Activated naive CD4-positive, alpha-beta T cell treated with anti-CD3 and anti-CD28 coated beads, Interleukin-2, amount 10 ng/mL, durations not matched to agents 7 days and 5 days (primary cell): ENCODE measurements at regions not wholly inside any gene's neighbourhood (a gene's known extent, or its start where the extent isn't known, plus 50 kb on each side); places are given as distances from the start of the nearest gene placed in this dataset.
"Not testable (repeated sequence)": the region's sequence is repeated elsewhere in the genome, so short reads cannot be mapped to it uniquely, and the experiment has no call there.

Source experiments
- CTCF ChIA-PET: fragments of 350-600 bp; sonication (Branson Sonifier 250); formaldehyde crosslinking; loops from one replicate; lab custom pipeline; 2021; ENCODE audit warnings: antibody characterized with exemption; lab: Charles Lee
- DNase-seq: peaks from one replicate; pipeline ENCODE4 v3.0.0-alpha.2; 2020
- H3K27ac Mint-ChIP-seq: one replicate; pipeline ENCODE4 v1.8.0; 2021; ENCODE audit warnings: mild to moderate bottlenecking, moderate library complexity, mixed read lengths
- H3K27me3 Mint-ChIP-seq: one replicate; pipeline ENCODE4 v1.8.0; 2021; ENCODE audit warnings: mild to moderate bottlenecking, mixed read lengths
- H3K36me3 Mint-ChIP-seq: one replicate; pipeline ENCODE4 v1.8.0; 2021; ENCODE audit warnings: mixed read lengths
- H3K4me1 Mint-ChIP-seq: one replicate; pipeline ENCODE4 v1.8.0; 2021; ENCODE audit warnings: mixed read lengths
- H3K4me3 Mint-ChIP-seq: one replicate; pipeline ENCODE4 v1.8.0; 2021; ENCODE audit warnings: mild to moderate bottlenecking, moderate library complexity, mixed read lengths
- H3K9me3 Mint-ChIP-seq: one replicate; pipeline ENCODE4 v1.8.0; 2021; ENCODE audit warnings: mixed read lengths

DNA sequence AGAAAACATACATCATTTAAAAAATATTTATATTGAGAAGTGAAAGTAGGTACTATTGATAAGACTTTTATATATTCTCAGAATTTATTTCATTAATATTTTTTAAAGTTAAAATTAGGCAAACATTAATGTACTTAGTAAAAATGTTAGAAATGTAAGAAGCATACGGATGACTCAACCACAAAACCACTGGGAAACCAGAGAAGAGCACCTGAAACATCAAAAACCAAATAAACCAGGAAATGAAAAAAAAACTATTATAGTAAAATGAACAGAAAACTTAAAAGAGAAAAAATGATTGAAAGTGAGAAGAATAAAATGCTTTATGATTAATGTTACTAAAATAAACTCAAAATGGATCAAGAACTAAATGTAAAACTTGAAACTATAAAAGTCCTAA is 233.2 kb upstream of the DAB2 start:
- peaks cover 8% of the 10 kb centered on the region for H3K27me3 Mint-ChIP-seq
- no peaks in the 10 kb centered on the region for H3K9me3 Mint-ChIP-seq
- CTCF ChIA-PET: no interaction called here
- H3K27ac Mint-ChIP-seq: no peak overlapping the region
- no peak overlapping the region for H3K4me3 Mint-ChIP-seq
- peaks cover 26% of the 10 kb centered on the region for H3K4me1 Mint-ChIP-seq
- no peaks in the 10 kb centered on the region for H3K36me3 Mint-ChIP-seq
- DNase-seq: no peak

DNA sequence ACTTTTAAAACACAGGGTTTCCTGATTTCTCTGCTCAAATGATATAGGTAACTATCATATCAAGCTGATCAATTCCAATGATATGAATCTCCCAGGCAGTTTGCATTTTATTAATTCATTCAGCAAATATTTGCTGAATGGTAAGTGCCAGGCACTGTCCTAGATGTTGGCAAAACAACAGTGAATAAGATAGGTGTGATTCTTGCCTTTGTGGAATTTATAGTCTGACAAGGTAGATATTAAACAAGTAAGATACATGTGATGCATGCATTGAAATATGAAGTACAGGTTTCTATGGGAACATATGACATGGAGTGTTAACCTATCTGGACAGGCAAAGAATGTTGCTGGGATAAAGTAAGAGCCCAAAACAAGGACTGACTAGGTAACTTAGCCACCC is 231.8 kb upstream of the DAB2 start:
- no peak for DNase-seq
- CTCF ChIA-PET: no interaction called here
- Mint-ChIP-seq H3K4me1 (peaks cover 24% of the 10 kb centered on the region), H3K9me3 (no peaks in the 10 kb centered on the region), H3K36me3 (no peaks in the 10 kb centered on the region), H3K4me3 (no peak overlapping the region), H3K27me3 (peaks cover 13% of the 10 kb centered on the region), H3K27ac (no peak overlapping the region)

DNA sequence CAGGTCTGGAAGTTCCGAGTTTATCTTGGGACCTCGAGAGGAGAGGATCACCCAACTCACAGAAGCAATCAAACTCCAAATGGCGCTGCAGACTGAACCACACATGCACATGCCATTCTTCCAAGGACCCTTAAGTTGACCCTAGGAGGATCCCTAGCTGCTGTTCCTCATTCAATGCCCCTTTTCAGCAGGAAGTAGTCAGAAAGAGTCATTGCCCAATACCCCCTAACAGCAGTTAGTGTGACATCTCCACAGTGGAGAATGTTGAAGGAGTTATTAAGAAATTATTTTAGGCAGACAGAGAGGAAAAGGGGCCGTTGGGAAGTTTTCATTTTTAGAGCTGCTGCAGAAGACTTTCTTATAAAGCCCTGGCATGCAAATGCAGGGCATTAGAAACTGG is 229.9 kb upstream of the DAB2 start:
- H3K4me1 Mint-ChIP-seq: peaks cover 19% of the 10 kb centered on the region
- no peak overlapping the region for H3K27ac Mint-ChIP-seq
- H3K27me3 Mint-ChIP-seq: peaks cover 13% of the 10 kb centered on the region
- CTCF ChIA-PET: interaction anchor here (1.2 kb wide), 1 partner anchor 38 kb away, joined by 3 read pairs; no protein-coding TSS in a partner anchor
- no peaks in the 10 kb centered on the region for H3K9me3 Mint-ChIP-seq
- no peak for DNase-seq
- no peaks in the 10 kb centered on the region for H3K36me3 Mint-ChIP-seq
- H3K4me3 Mint-ChIP-seq: no peak overlapping the region

DNA sequence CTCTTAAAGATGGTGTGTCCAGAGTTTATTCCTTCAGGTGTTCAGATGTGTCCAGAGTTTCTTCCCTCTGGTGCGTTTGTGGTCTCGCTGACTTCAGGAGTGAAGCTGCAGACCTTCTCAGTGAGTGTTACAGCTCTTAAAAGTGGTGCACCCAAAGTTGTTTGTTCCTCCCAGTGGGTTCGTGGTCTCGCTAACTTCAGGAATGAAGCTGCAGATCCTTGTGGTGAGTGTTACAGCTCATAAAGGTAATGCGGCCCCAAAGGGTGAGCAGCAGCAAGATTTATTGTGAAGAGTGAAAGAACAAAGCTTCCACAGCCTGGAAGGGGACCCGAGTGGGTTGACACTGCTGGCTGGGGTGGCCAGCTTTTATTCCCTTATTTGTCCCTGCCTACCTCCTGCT is 227.7 kb upstream of the DAB2 start:
- DNase-seq, H3K27ac Mint-ChIP-seq, CTCF ChIA-PET, H3K4me1 Mint-ChIP-seq, H3K36me3 Mint-ChIP-seq, H3K4me3 Mint-ChIP-seq, H3K9me3 Mint-ChIP-seq: not testable (repeated sequence)
- peaks cover 13% of the 10 kb centered on the region for H3K27me3 Mint-ChIP-seq

DNA sequence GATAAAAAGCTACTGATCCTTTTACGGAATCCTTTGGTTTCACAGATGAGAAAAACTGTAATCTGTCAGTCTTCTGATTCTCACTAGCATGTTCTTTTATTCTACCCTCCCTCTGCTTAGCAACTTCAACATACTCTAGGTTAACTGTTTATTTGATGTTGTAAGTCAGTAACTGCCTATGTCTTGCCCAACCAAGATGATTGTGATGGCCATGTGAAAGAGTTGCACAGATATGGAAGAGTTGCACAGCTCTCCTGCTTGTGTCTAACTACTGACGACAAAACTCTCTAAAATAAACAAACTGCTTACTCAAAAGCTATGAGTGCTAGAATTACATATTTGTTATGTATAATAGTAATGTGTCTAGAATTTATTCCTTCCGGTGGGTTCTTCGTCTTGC is 227.3 kb upstream of the DAB2 start:
- DNase-seq: no peak
- no peaks in the 10 kb centered on the region for H3K36me3 Mint-ChIP-seq

DNA sequence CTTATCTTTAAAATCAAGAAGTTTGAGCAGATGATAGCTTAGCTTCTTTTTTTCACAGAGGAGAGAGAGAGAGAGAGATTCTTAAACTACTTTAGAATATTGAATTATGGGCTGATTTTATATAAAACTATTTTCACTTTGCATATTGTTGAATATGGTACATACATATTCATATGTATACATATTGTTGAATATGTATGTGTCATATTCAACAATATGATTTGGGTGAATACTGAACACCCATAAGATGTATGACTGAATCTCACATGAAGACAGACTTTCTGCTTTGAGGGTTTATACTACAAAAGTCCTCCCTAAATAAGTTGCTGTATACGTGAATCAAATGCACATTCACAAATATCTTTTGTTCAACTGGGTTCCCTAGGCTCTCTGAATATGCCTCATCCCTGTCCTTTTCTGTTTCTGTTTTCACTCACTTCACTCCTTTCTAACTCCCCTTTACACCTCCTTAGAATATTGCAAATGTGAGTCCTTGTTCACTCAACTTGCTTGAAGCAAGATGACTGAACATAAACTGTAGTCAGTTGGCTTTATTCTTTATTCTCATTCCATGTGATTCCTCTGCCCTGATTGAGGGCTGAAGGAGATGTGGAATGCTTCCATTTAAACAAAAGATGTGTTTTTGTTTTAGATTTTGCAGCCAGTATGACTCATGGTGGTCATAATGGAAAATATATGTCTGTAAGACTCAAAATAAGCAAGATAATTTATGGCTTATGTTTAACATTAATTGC is 225.4 kb upstream of the DAB2 start:
- CTCF ChIA-PET: no interaction called here
- H3K4me1 Mint-ChIP-seq: no peaks in the 10 kb centered on the region

More for the DNA sequence above, 227.3 kb upstream of the DAB2 start:
- no peak overlapping the region for H3K27ac Mint-ChIP-seq
- H3K4me3 Mint-ChIP-seq: no peak overlapping the region
- no peaks in the 10 kb centered on the region for H3K9me3 Mint-ChIP-seq
- CTCF ChIA-PET: no interaction called here
- peaks cover 13% of the 10 kb centered on the region for H3K27me3 Mint-ChIP-seq
- H3K4me1 Mint-ChIP-seq: no peaks in the 10 kb centered on the region

DNA sequence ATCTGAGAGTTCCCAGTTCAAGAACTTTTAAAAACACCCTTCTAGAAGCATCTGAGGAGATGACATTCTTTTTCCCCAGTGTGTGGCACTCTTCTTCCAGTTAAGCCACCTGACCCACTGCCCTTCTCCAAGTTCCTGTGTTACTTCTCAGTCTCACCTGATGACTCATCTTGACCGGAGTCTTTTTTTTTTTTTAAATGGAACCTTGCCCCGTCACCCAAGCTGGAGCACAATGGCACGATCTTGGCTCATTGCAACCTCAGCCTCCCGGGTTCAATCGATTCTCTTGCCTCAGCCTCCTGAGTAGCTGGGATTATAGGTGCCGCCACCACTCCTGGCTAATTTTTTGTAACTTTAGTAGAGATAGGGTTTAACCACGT is 224.1 kb upstream of the DAB2 start:
- no peaks in the 10 kb centered on the region for H3K9me3 Mint-ChIP-seq
- no peaks in the 10 kb centered on the region for H3K36me3 Mint-ChIP-seq
- H3K4me1 Mint-ChIP-seq: no peaks in the 10 kb centered on the region
- no peak overlapping the region for H3K4me3 Mint-ChIP-seq
- H3K27ac Mint-ChIP-seq: no peak overlapping the region
- CTCF ChIA-PET: no interaction called here
- DNase-seq: no peak
- peaks cover 5% of the 10 kb centered on the region for H3K27me3 Mint-ChIP-seq

More for the DNA sequence above, 225.4 kb upstream of the DAB2 start:
- DNase-seq: no peak
- no peaks in the 10 kb centered on the region for H3K36me3 Mint-ChIP-seq
- H3K27me3 Mint-ChIP-seq: peaks cover 9% of the 10 kb centered on the region
- H3K27ac Mint-ChIP-seq: no peak overlapping the region
- no peak overlapping the region for H3K4me3 Mint-ChIP-seq
- H3K9me3 Mint-ChIP-seq: no peaks in the 10 kb centered on the region

DNA sequence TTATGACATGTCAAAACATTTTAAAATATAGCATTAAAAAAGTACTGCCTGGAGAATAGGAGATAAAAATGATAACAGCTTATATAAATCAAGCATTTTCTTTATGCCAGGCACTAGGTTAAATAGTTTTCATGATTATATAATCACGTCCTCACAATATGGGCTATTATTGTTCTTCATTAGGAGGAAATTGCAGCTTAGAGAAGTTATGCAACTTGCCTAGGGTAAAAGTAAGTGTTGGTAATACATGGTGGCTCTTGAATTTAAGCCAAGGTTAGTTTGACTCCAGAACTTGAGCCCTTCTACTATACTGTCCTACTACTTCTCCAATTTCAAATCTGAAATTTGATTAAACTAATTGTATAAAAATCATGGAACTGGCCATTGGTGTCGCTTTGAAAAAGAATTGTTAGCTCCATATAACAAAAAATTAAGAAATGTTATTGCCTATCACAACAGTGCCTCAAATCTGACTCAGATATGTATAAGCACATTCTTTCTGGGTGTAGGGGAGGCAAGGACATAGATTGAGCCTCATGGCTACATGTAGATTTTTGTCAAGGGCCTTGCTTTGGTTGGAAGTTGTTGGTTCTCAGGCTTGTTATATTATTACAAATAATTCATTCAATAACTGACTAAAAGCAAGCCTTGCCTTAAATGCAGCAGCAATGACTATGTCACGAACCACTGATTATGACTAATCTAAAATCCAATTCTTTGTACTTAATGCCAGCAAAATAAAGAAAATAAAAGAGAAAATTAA is 223.5 kb upstream of the DAB2 start:
- CTCF ChIA-PET: interaction anchor here (0.6 kb wide), 1 partner anchor 19 kb away, joined by 3 read pairs; no protein-coding TSS in a partner anchor

DNA sequence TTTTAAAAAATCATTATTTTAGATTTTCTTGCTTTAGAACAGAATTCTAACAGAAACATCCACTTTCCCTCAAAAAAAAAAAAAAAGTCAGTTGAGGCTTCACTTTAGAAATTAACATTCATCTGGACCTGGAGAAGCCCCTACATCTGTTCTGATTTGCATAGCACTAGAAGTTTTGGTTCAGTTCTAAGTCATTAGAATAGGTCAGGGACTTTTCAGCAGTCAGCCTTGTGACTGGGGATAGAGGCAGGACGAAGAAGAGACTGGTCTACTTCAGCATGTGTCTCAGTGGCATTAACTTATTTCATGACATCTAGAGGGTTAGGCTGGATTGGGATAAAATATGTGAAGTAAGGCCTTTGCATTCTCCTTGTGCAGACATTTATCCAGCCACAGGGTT is 215.8 kb upstream of the DAB2 start:
- H3K4me3 Mint-ChIP-seq: no peak overlapping the region

More for the DNA sequence above, 223.5 kb upstream of the DAB2 start:
- H3K27ac Mint-ChIP-seq: no peak overlapping the region
- DNase-seq: no peak
- H3K36me3 Mint-ChIP-seq: no peaks in the 10 kb centered on the region
- H3K4me1 Mint-ChIP-seq: no peaks in the 10 kb centered on the region
- H3K9me3 Mint-ChIP-seq: no peaks in the 10 kb centered on the region
- peaks cover 5% of the 10 kb centered on the region for H3K27me3 Mint-ChIP-seq
- no peak overlapping the region for H3K4me3 Mint-ChIP-seq

DNA sequence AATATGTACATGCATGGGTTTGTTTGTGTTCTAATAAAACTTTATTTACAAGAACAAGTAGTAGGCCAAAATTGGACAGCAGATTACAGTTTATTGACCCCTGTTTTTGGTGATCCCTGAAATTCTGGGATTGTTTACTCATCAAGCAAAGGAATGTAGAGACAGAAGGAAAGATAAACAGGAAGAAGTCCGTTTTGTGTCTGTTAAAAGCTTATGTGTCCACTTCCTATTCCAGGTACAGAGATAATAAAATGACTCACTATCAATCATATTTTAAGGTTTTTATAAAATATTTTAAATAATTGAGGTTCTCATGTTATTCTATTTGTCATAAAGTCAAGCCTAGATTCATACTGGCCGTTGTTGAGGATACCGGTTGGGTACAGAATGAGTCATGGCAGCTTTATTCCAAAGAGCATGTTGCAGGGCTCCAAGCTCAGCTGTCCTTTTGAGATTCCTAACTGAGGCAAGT is 214.9 kb upstream of the DAB2 start:
- no peaks in the 10 kb centered on the region for H3K4me1 Mint-ChIP-seq
- H3K36me3 Mint-ChIP-seq: no peaks in the 10 kb centered on the region
- no peaks in the 10 kb centered on the region for H3K9me3 Mint-ChIP-seq
- H3K4me3 Mint-ChIP-seq: no peak overlapping the region
- H3K27ac Mint-ChIP-seq: no peak overlapping the region
- DNase-seq: no peak
- H3K27me3 Mint-ChIP-seq: no peaks in the 10 kb centered on the region
- CTCF ChIA-PET: no interaction called here

More for the DNA sequence above, 215.8 kb upstream of the DAB2 start:
- Mint-ChIP-seq H3K4me1 (no peaks in the 10 kb centered on the region), H3K36me3 (no peaks in the 10 kb centered on the region), H3K27ac (no peak overlapping the region), H3K9me3 (no peaks in the 10 kb centered on the region), H3K27me3 (no peaks in the 10 kb centered on the region)
- CTCF ChIA-PET: no interaction called here
- DNase-seq: no peak

DNA sequence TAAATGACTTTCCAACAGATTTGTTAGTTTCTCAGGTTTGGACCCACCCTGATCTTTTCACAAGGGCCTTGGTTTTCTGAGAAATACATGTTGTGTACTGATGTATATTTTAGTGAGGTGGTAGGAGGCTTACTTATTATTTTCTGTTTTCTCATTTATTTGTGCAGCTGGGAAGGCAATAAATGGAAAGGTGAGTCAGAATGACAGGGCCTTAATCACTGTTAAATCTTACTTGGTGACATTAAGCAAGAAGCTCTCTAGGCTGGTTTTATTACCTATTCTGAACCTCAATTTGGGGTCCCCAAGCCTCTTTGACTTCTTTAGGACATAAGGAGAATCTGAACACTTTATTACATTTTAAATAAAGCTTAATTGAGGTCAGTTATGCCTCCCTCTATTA is 214.0 kb upstream of the DAB2 start:
- no peaks in the 10 kb centered on the region for H3K27me3 Mint-ChIP-seq
- no peak for DNase-seq
- no peaks in the 10 kb centered on the region for H3K4me1 Mint-ChIP-seq
- no peak overlapping the region for H3K4me3 Mint-ChIP-seq
- H3K27ac Mint-ChIP-seq: no peak overlapping the region
- CTCF ChIA-PET: no interaction called here
- no peaks in the 10 kb centered on the region for H3K9me3 Mint-ChIP-seq
- H3K36me3 Mint-ChIP-seq: no peaks in the 10 kb centered on the region

DNA sequence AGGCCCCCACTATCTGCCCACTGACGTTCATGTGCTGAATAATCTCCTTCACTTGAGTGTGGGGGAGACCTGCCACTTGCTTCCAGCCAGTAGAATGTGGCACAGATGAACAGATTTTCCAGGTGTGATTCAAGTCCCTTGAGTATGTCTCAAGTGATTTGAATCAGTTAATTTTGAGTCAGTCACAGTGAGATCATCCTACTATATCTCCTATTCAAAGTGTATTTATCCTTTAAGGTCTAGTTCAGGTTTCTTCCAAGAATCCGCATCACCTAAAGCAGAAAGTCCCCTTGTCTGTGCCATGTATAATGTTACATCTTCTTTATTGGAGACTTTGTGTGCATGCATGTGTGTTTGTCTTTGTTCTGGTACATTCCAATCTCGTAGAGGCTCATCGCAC is 208.3 kb upstream of the DAB2 start:
- CTCF ChIA-PET: no interaction called here

DNA sequence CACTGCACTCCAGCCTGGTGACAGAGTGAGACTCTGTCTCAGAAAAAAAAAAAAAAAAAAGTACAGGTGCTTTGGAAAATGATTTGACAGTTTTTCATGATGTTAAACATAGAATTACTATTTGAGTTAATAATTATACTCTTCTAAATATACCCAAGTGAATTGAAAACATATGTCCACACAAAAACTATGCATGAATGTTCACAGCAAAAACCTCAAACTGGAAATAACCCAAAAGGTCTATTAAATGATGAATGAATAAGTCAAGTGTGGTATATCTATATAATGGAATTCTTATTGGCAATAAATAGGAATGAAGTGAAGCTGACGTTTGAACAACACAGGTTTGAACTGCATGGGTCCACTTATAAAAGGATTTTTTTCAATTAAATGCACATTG is 207.2 kb upstream of the DAB2 start:
- CTCF ChIA-PET: no interaction called here

More for the DNA sequence above, 208.3 kb upstream of the DAB2 start:
- no peak overlapping the region for H3K27ac Mint-ChIP-seq
- H3K9me3 Mint-ChIP-seq: no peaks in the 10 kb centered on the region
- no peak for DNase-seq
- no peak overlapping the region for H3K4me3 Mint-ChIP-seq
- H3K36me3 Mint-ChIP-seq: no peaks in the 10 kb centered on the region
- H3K27me3 Mint-ChIP-seq: no peaks in the 10 kb centered on the region
- no peaks in the 10 kb centered on the region for H3K4me1 Mint-ChIP-seq

DNA sequence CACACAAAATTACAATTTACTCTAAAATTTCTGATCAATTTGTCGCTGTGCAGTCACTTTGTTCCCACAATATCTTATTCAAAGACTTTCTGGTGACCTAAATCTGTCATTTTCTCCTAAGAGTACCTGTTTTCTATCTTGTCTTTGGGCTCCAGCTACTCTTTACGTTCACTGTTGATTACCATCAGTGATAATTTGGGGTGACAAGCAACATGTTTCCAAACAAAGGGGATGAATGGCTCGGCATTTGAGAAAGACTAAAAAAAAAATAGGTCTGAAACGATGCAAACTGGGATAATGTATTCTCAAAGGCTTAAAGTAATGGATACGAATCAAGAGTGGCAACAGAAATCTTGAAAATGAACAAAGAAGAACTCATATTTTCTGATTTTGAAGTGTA is 205.2 kb upstream of the DAB2 start:
- CTCF ChIA-PET: no interaction called here
- Mint-ChIP-seq H3K4me3 (no peak overlapping the region), H3K27me3 (no peaks in the 10 kb centered on the region), H3K36me3 (no peaks in the 10 kb centered on the region), H3K27ac (no peak overlapping the region), H3K9me3 (no peaks in the 10 kb centered on the region), H3K4me1 (no peaks in the 10 kb centered on the region)
- DNase-seq: no peak

More for the DNA sequence above, 207.2 kb upstream of the DAB2 start:
- Mint-ChIP-seq H3K9me3 (no peaks in the 10 kb centered on the region), H3K4me3 (no peak overlapping the region), H3K4me1 (no peaks in the 10 kb centered on the region), H3K27ac (no peak overlapping the region), H3K36me3 (no peaks in the 10 kb centered on the region), H3K27me3 (no peaks in the 10 kb centered on the region)
- no peak for DNase-seq

DNA sequence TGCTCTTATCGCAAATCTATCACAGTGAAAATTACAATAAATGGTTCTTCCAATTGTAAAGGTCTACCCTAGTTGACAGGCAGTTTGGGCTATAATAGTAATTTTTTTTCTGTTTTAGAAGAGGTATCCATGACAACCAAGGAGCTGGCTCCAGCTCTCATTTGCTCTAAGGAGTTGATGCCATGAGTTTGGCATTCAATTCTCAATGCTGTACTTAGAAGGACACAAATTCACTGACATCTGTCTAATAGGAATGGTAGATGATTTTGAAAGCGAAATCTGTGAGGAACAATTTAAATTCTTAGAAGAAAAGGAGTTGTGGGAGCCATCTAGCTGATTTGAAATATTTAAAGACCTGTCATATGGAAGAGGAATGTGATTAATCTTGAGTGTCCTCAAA is 203.6 kb upstream of the DAB2 start:
- Mint-ChIP-seq H3K9me3 (no peaks in the 10 kb centered on the region), H3K4me3 (no peak overlapping the region), H3K4me1 (no peaks in the 10 kb centered on the region), H3K27ac (no peak overlapping the region), H3K36me3 (no peaks in the 10 kb centered on the region), H3K27me3 (no peaks in the 10 kb centered on the region)
- CTCF ChIA-PET: no interaction called here
- DNase-seq: no peak
